HUES6 (cell line): ENCODE measurements at regions not wholly inside any gene's neighbourhood (a gene's known extent, or its start where the extent isn't known, plus 50 kb on each side); places are given as distances from the start of the nearest gene placed in this dataset.

Source experiments
- H3K27ac ChIP-seq: 2 replicates; pipeline ENCODE4 v1.7.0; 2013; ENCODE audit warnings: low read depth, mild to moderate bottlenecking, low read length, inconsistent platforms
- H3K27me3 ChIP-seq: 2 replicates; pipeline ENCODE4 v1.6.1; 2013; ENCODE audit warnings: low read length; ENCODE audit not compliant: control insufficient read depth, insufficient read depth
- H3K36me3 ChIP-seq: 2 replicates; pipeline ENCODE4 v1.6.1; 2013; ENCODE audit warnings: low read length; ENCODE audit not compliant: control insufficient read depth, insufficient read depth
- H3K4me1 ChIP-seq: 2 replicates; pipeline ENCODE4 v1.6.1; 2013; ENCODE audit warnings: low read length; ENCODE audit not compliant: control insufficient read depth, insufficient read depth
- H3K4me3 ChIP-seq: 2 replicates; pipeline ENCODE4 v1.5.1; 2013; ENCODE audit warnings: low read depth, low read length
- H3K9ac ChIP-seq: one replicate; pipeline ENCODE4 v1.6.1; 2013; ENCODE audit warnings: mild to moderate bottlenecking, low read length
- H3K9me3 ChIP-seq: 2 replicates; pipeline ENCODE4 v1.6.1; 2013; ENCODE audit warnings: low read depth, low read length; ENCODE audit not compliant: control insufficient read depth, insufficient read depth

GRCh38 chr22:22763512-22763911, 119.1 kb downstream of the GGTLC2 start:
- H3K9me3 ChIP-seq = no peaks in the 10 kb centered on the region
- no peak overlapping the region for H3K27ac ChIP-seq
- no peak overlapping the region for H3K9ac ChIP-seq
- no peak overlapping the region for H3K4me3 ChIP-seq
- H3K4me1 ChIP-seq = no peaks in the 10 kb centered on the region
- H3K27me3 ChIP-seq = peaks cover 76% of the 10 kb centered on the region
- no peaks in the 10 kb centered on the region for H3K36me3 ChIP-seq

GRCh38 chr22:22764085-22764484, 119.7 kb downstream of the GGTLC2 start:
- H3K36me3 ChIP-seq = no peaks in the 10 kb centered on the region
- H3K4me3 ChIP-seq = no peak overlapping the region
- no peak overlapping the region for H3K9ac ChIP-seq
- H3K27me3 ChIP-seq = peaks cover 81% of the 10 kb centered on the region
- no peak overlapping the region for H3K27ac ChIP-seq
- no peaks in the 10 kb centered on the region for H3K9me3 ChIP-seq
- no peaks in the 10 kb centered on the region for H3K4me1 ChIP-seq

- no peak overlapping the region for H3K27ac ChIP-seq
- H3K4me1 ChIP-seq = no peaks in the 10 kb centered on the region
- H3K9me3 ChIP-seq = no peaks in the 10 kb centered on the region
- H3K4me3 ChIP-seq = no peak overlapping the region
- H3K36me3 ChIP-seq = no peaks in the 10 kb centered on the region
- H3K9ac ChIP-seq = no peak overlapping the region
- peaks cover 89% of the 10 kb centered on the region for H3K27me3 ChIP-seq
These were observed 119.6 kb upstream of the IGLL5 start for GRCh38 chr22:22767876-22768602.

GRCh38 chr22:22768885-22769284, 118.7 kb upstream of the IGLL5 start:
- Histone ChIP-seq H3K9ac (no peak overlapping the region), H3K4me3 (no peak overlapping the region), H3K9me3 (no peaks in the 10 kb centered on the region), H3K36me3 (no peaks in the 10 kb centered on the region), H3K27ac (no peak overlapping the region), H3K27me3 (peaks cover 91% of the 10 kb centered on the region), H3K4me1 (no peaks in the 10 kb centered on the region)

- H3K27ac ChIP-seq = no peak overlapping the region
- H3K27me3 ChIP-seq = peaks cover 92% of the 10 kb centered on the region
- no peak overlapping the region for H3K9ac ChIP-seq
- no peaks in the 10 kb centered on the region for H3K9me3 ChIP-seq
- no peaks in the 10 kb centered on the region for H3K4me1 ChIP-seq
- H3K36me3 ChIP-seq = no peaks in the 10 kb centered on the region
- no peak overlapping the region for H3K4me3 ChIP-seq
These were observed 118.0 kb upstream of the IGLL5 start for GRCh38 chr22:22769434-22770279.

GRCh38 chr22:22770280-22770871, 117.2 kb upstream of the IGLL5 start:
- Histone ChIP-seq H3K27me3 (peaks cover 93% of the 10 kb centered on the region), H3K9ac (no peak overlapping the region), H3K9me3 (no peaks in the 10 kb centered on the region), H3K4me1 (no peaks in the 10 kb centered on the region), H3K4me3 (no peak overlapping the region), H3K36me3 (no peaks in the 10 kb centered on the region), H3K27ac (no peak overlapping the region)

GRCh38 chr22:22770881-22771280, 116.7 kb upstream of the IGLL5 start:
- H3K4me1 ChIP-seq = no peaks in the 10 kb centered on the region
- no peaks in the 10 kb centered on the region for H3K9me3 ChIP-seq
- H3K36me3 ChIP-seq = no peaks in the 10 kb centered on the region
- no peak overlapping the region for H3K9ac ChIP-seq
- no peak overlapping the region for H3K27ac ChIP-seq
- H3K4me3 ChIP-seq = no peak overlapping the region
- H3K27me3 ChIP-seq = peaks cover 95% of the 10 kb centered on the region

GRCh38 chr22:22771696-22772377, 115.8 kb upstream of the IGLL5 start:
- Histone ChIP-seq H3K4me3 (no peak overlapping the region), H3K27me3 (peaks cover 95% of the 10 kb centered on the region), H3K36me3 (no peaks in the 10 kb centered on the region), H3K9ac (no peak overlapping the region), H3K9me3 (no peaks in the 10 kb centered on the region), H3K4me1 (no peaks in the 10 kb centered on the region), H3K27ac (no peak overlapping the region)

- no peak overlapping the region for H3K9ac ChIP-seq
- no peaks in the 10 kb centered on the region for H3K9me3 ChIP-seq
- H3K4me1 ChIP-seq = no peaks in the 10 kb centered on the region
- H3K36me3 ChIP-seq = no peaks in the 10 kb centered on the region
- H3K27ac ChIP-seq = no peak overlapping the region
- peaks cover 95% of the 10 kb centered on the region for H3K27me3 ChIP-seq
- no peak overlapping the region for H3K4me3 ChIP-seq
These were observed 115.2 kb upstream of the IGLL5 start for GRCh38 chr22:22772396-22772795.

GRCh38 chr22:22772883-22773282, 114.7 kb upstream of the IGLL5 start:
- H3K27me3 ChIP-seq = peaks cover 94% of the 10 kb centered on the region
- no peak overlapping the region for H3K9ac ChIP-seq

More at GRCh38 chr22:22772883-22773282, 114.7 kb upstream of the IGLL5 start:
- Histone ChIP-seq H3K36me3 (no peaks in the 10 kb centered on the region), H3K9me3 (no peaks in the 10 kb centered on the region), H3K27ac (no peak overlapping the region), H3K4me3 (no peak overlapping the region), H3K4me1 (no peaks in the 10 kb centered on the region)
